Endothelial cell of umbilical vein (primary cell): ENCODE measurements at regions not wholly inside any gene's neighbourhood (a gene's known extent, or its start where the extent isn't known, plus 50 kb on each side); places are given as distances from the start of the nearest gene placed in this dataset.

Experiments used
- BruUV-seq: library from RNA; stranded (reverse); fragments of 400-500 nt; replicated peaks from 2 replicates; lab custom pipeline; 2021; lab: Mats Ljungman, UMichigan
- CTCF ChIA-PET: fragments of 300-600, 350-600 bp; sonication (Branson Sonifier 250); formaldehyde crosslinking; loops from one replicate; lab custom pipeline; 2021; ENCODE audit warnings: antibody characterized with exemption, inconsistent platforms; lab: Charles Lee
- POLR2A ChIA-PET: fragments of 300-600, 350-600 bp; sonication (Branson Sonifier 250); formaldehyde crosslinking; loops from one replicate; lab custom pipeline; 2021; ENCODE audit warnings: antibody characterized with exemption, inconsistent platforms; lab: Charles Lee
- DNase-seq: peaks from one replicate; pipeline ENCODE4 v3.0.0-alpha.2; 2011; ENCODE audit warnings: low read depth, low spot score
- FAIRE-seq: peaks from 2 replicates; lab custom pipeline; 2011; peaks lifted over from hg19 to GRCh38; lab: Jason Lieb, UNC
- H2AFZ ChIP-seq: 2 replicates; pipeline ENCODE4 v1.6.0; 2012; ENCODE audit warnings: low read depth, low read length, control low read depth, inconsistent platforms
- H3K27ac ChIP-seq: 2 replicates; pipeline ENCODE4 v1.5.1; 2011; ENCODE audit warnings: low read depth, mild to moderate bottlenecking, control low read depth, low read length, moderate library complexity; ENCODE audit not compliant: insufficient read depth
- H3K27me3 ChIP-seq, 2 experiments: 2 replicates each; pipeline versions ENCODE4 v1.6.0 to v1.6.1; 2011; ENCODE audit warnings: low read length in 2 of 2, mixed read lengths in 1 of 2; ENCODE audit not compliant: control insufficient read depth in 2 of 2, insufficient read depth in 2 of 2
- H3K36me3 ChIP-seq, 2 experiments: 2 replicates in 1 of 2; 3 replicates in 1 of 2; pipeline ENCODE4 v1.5.1; 2011; ENCODE audit warnings: low read length in 2 of 2, mild to moderate bottlenecking in 1 of 2, moderate library complexity in 1 of 2; ENCODE audit not compliant: control insufficient read depth in 2 of 2, insufficient read depth in 2 of 2; ENCODE audit errors: extremely low read depth in 1 of 2
- H3K4me1 ChIP-seq: 3 replicates; pipeline ENCODE4 v1.5.1; 2011; ENCODE audit warnings: mild to moderate bottlenecking, low read length; ENCODE audit not compliant: control insufficient read depth, insufficient read depth; ENCODE audit errors: extremely low read depth
- H3K4me2 ChIP-seq: 2 replicates; pipeline ENCODE4 v1.6.1; 2011; ENCODE audit warnings: low read length, control low read depth, mixed read lengths; ENCODE audit not compliant: insufficient read depth
- H3K4me3 ChIP-seq, 3 experiments: fragments of 200-600 bp in 1 of 3; sonication (generic), shearing (Covaris generic) in 1 of 3; replicated peaks in 1 of 3; 2 replicates each; pipeline ENCODE4 v1.5.1; 2011 to 2016; ENCODE audit warnings: control low read depth in 3 of 3, low read length in 3 of 3, mild to moderate bottlenecking in 2 of 3, inconsistent platforms in 1 of 3, low read depth in 1 of 3, moderate library complexity in 1 of 3; ENCODE audit not compliant: insufficient read depth in 1 of 3
- H3K79me2 ChIP-seq: 2 replicates; pipeline ENCODE4 v1.6.0; 2012; ENCODE audit warnings: low read length, inconsistent platforms; ENCODE audit not compliant: control insufficient read depth, insufficient read depth
- H3K9ac ChIP-seq: replicated peaks from 2 replicates; pipeline ENCODE3; 2011; ENCODE audit warnings: low read length, control low read depth; ENCODE audit not compliant: insufficient read depth; ENCODE audit errors: extremely low read depth
- H3K9me1 ChIP-seq: replicated peaks from 3 replicates; pipeline ENCODE4 v1.6.0; 2011; ENCODE audit warnings: mild to moderate bottlenecking, low read length; ENCODE audit not compliant: control insufficient read depth, insufficient read depth; ENCODE audit errors: extremely low read depth
- H3K9me3 ChIP-seq: replicated peaks from 2 replicates; pipeline ENCODE4 v1.5.1; 2012; ENCODE audit warnings: low read length, inconsistent platforms; ENCODE audit not compliant: control insufficient read depth, insufficient read depth
- H4K20me1 ChIP-seq: replicated peaks from 2 replicates; pipeline ENCODE3; 2011; ENCODE audit warnings: mild to moderate bottlenecking, low read length; ENCODE audit not compliant: control insufficient read depth, insufficient read depth; ENCODE audit errors: extremely low read depth
- EZH2 ChIP-seq: IDR thresholded peaks from 2 replicates; pipeline ENCODE4 v1.6.1; 2012; ENCODE audit warnings: borderline replicate concordance, low read depth, mild to moderate bottlenecking, moderate library complexity, low read length, inconsistent platforms; ENCODE audit not compliant: severe bottlenecking
- FOS ChIP-seq: IDR thresholded peaks from 2 replicates; pipeline ENCODE4 v1.6.1; 2011; ENCODE audit warnings: mild to moderate bottlenecking, low read length, moderate library complexity, borderline replicate concordance; ENCODE audit not compliant: insufficient read depth
- GATA2 ChIP-seq: IDR thresholded peaks from 2 replicates; pipeline ENCODE4 v1.7.0; 2011; ENCODE audit warnings: low read depth, mild to moderate bottlenecking, moderate library complexity, mixed read lengths, low read length; ENCODE audit not compliant: insufficient read length, insufficient read depth
- JUN ChIP-seq: IDR thresholded peaks from 2 replicates; pipeline ENCODE4 v1.6.1; 2011; ENCODE audit warnings: borderline replicate concordance, low read depth; ENCODE audit not compliant: insufficient read length, insufficient read depth
- MAX ChIP-seq: IDR thresholded peaks from 2 replicates; pipeline ENCODE4 v1.6.1; 2011; ENCODE audit not compliant: insufficient read depth, insufficient read length
- MYC ChIP-seq: IDR thresholded peaks from one replicate; pipeline ENCODE4 v1.6.1; 2011; ENCODE audit warnings: mild to moderate bottlenecking, low read depth, low read length
- POLR2A ChIP-seq: IDR thresholded peaks from 2 replicates; pipeline ENCODE4 v1.6.1; 2012; ENCODE audit warnings: low read depth, mild to moderate bottlenecking, control low read depth, low read length
- POLR2AphosphoS5 ChIP-seq: IDR thresholded peaks from 2 replicates; pipeline ENCODE4 v1.6.1; 2012; ENCODE audit warnings: low read depth, mild to moderate bottlenecking, control low read depth, low read length, moderate library complexity; ENCODE audit not compliant: insufficient read depth
- dilution Hi-C: fragments of 300-500 bp; cut with MboI; formaldehyde crosslinking; loops from one replicate; pipeline ENCODE4 v1.15.0; 2019; ENCODE audit warnings: low sequenced_read_pairs; ENCODE audit not compliant: extremely low pct_ligation_motif_present
- intact Hi-C: fragments of 100-400 bp; cut with micrococcal nuclease; formaldehyde crosslinking; loops from one replicate; pipeline ENCODE4 v1.10.0; 2022
- TF ChIP-seq, protein P1 (sequence below), 2 donors: IDR thresholded peaks; 1 replicate in 1 of 2; 2 replicates in 1 of 2; pipeline ENCODE4 v1.5.1; 2011; ENCODE audit warnings: low read length in 2 of 2, mild to moderate bottlenecking in 2 of 2, moderate library complexity in 2 of 2, control low read depth in 1 of 2, inconsistent platforms in 1 of 2, low read depth in 1 of 2; ENCODE audit not compliant: insufficient read depth in 1 of 2; ENCODE audit errors: extremely low read depth in 1 of 2

- no peaks in the 10 kb centered on the region for H4K20me1 ChIP-seq
- FAIRE-seq, result no peak
Observed at GRCh38 chr3:158920371-158920770, 118.5 kb downstream of the MFSD1 start.

More at GRCh38 chr3:158920371-158920770, 118.5 kb downstream of the MFSD1 start:
- H3K4me3 ChIP-seq, result no peak overlapping the region
- BruUV-seq, result no TSS peak
- TF ChIP-seq, protein P1, sequence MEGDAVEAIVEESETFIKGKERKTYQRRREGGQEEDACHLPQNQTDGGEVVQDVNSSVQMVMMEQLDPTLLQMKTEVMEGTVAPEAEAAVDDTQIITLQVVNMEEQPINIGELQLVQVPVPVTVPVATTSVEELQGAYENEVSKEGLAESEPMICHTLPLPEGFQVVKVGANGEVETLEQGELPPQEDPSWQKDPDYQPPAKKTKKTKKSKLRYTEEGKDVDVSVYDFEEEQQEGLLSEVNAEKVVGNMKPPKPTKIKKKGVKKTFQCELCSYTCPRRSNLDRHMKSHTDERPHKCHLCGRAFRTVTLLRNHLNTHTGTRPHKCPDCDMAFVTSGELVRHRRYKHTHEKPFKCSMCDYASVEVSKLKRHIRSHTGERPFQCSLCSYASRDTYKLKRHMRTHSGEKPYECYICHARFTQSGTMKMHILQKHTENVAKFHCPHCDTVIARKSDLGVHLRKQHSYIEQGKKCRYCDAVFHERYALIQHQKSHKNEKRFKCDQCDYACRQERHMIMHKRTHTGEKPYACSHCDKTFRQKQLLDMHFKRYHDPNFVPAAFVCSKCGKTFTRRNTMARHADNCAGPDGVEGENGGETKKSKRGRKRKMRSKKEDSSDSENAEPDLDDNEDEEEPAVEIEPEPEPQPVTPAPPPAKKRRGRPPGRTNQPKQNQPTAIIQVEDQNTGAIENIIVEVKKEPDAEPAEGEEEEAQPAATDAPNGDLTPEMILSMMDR (IDR thresholded peaks at IDR 0.05; ENCODE audit: extremely low read depth in 1 of 2, insufficient read depth in 1 of 2, low read depth in 1 of 2, low read length in 2 of 2), result no peak
- TF ChIP-seq JUN (no peak), EZH2 (no peak), POLR2A (no peak), MAX (no peak), FOS (no peak), GATA2 (no peak), POLR2AphosphoS5 (no peak), MYC (no peak)
- H3K36me3 ChIP-seq, result no peaks in the 10 kb centered on the region
- no peak overlapping the region for H3K4me2 ChIP-seq
- dilution Hi-C loops (loop anchor here (25.0 kb wide), 1 partner anchor 342 kb away; no protein-coding TSS in a partner anchor), intact Hi-C loops (no loop called here)
- no peaks in the 10 kb centered on the region for H3K79me2 ChIP-seq
- no peaks in the 10 kb centered on the region for H3K9me3 ChIP-seq
- H3K9me1 ChIP-seq, result no peaks in the 10 kb centered on the region
- no peak overlapping the region for H3K27ac ChIP-seq
- H3K27me3 ChIP-seq, result no peaks in the 10 kb centered on the region
- H3K4me1 ChIP-seq, result peaks cover 4% of the 10 kb centered on the region
- H3K9ac ChIP-seq, result no peak overlapping the region
- DNase-seq, result no peak
- H2AFZ ChIP-seq, result no peak overlapping the region
- CTCF ChIA-PET, result interaction anchor here (0.8 to 6.2 kb wide), 4 partner anchors 74 to 339 kb away, joined by 3 to 135 read pairs (median 62); no protein-coding TSS in a partner anchor
- POLR2A ChIA-PET, result no interaction called here
